HG03521 (cell line): ENCODE measurements at regions not wholly inside any gene's neighbourhood (a gene's known extent, or its start where the extent isn't known, plus 50 kb on each side); places are given as distances from the start of the nearest gene placed in this dataset.
"Not testable (repeated sequence)": the region's sequence is repeated elsewhere in the genome, so short reads cannot be mapped to it uniquely, and the experiment has no call there.

Experiments
- ATAC-seq: cut with Tn5 transposase; IDR thresholded peaks from one replicate; pipeline ENCODE4 v1.9.1; 2021; ENCODE audit warnings: mild to moderate bottlenecking, moderate library complexity; ENCODE audit not compliant: unreplicated experiment

GRCh38 chr2:225794652-225795400 lies 395.3 kb downstream of the NYAP2 start:
- ATAC-seq, result no peak

- ATAC-seq, result no peak
These were observed 394.4 kb downstream of the NYAP2 start for GRCh38 chr2:225793736-225794550.

GRCh38 chr2:225788571-225789094 lies 389.1 kb downstream of the NYAP2 start:
- ATAC-seq, result no peak

- ATAC-seq, result no peak
These were observed 388.0 kb downstream of the NYAP2 start for GRCh38 chr2:225787497-225787896.

- ATAC-seq, result no peak
These were observed 382.5 kb downstream of the NYAP2 start for GRCh38 chr2:225781991-225782390.

- no peak for ATAC-seq
These were observed 381.6 kb downstream of the NYAP2 start for GRCh38 chr2:225781145-225781544.

- no peak for ATAC-seq
These were observed 380.3 kb downstream of the NYAP2 start for GRCh38 chr2:225779829-225780228.

- no peak for ATAC-seq
These were observed 373.6 kb downstream of the NYAP2 start for GRCh38 chr2:225773148-225773547.

- no peak for ATAC-seq
These were observed 372.2 kb downstream of the NYAP2 start for GRCh38 chr2:225771701-225772100.

GRCh38 chr2:225768741-225769140 lies 369.2 kb downstream of the NYAP2 start:
- ATAC-seq, result no peak

- ATAC-seq, result no peak
These were observed 366.9 kb downstream of the NYAP2 start for GRCh38 chr2:225766431-225766830.

- no peak for ATAC-seq
These were observed 366.3 kb downstream of the NYAP2 start for GRCh38 chr2:225765820-225766219.

- ATAC-seq, result no peak
These were observed 364.8 kb downstream of the NYAP2 start for GRCh38 chr2:225764346-225764745.

- ATAC-seq, result no peak
These were observed 364.2 kb downstream of the NYAP2 start for GRCh38 chr2:225763711-225764110.

- no peak for ATAC-seq
These were observed 361.9 kb downstream of the NYAP2 start for GRCh38 chr2:225761396-225761795.

GRCh38 chr2:225757248-225757647 lies 357.7 kb downstream of the NYAP2 start:
- ATAC-seq, result no peak

GRCh38 chr2:225756198-225756597 lies 356.7 kb downstream of the NYAP2 start:
- ATAC-seq, result no peak

GRCh38 chr2:225748609-225749008 lies 349.1 kb downstream of the NYAP2 start:
- no peak for ATAC-seq

- not testable (repeated sequence) for ATAC-seq
These were observed 344.5 kb downstream of the NYAP2 start for GRCh38 chr2:225743996-225744395.

- ATAC-seq, result no peak
These were observed 343.0 kb downstream of the NYAP2 start for GRCh38 chr2:225742487-225742886.

GRCh38 chr2:225740086-225740485 lies 340.6 kb downstream of the NYAP2 start:
- ATAC-seq, result no peak

- ATAC-seq, result no peak
These were observed 339.8 kb downstream of the NYAP2 start for GRCh38 chr2:225739328-225739727.
